ENCODE measurements at regions not wholly inside any gene's neighbourhood (a gene's known extent, or its start where the extent isn't known, plus 50 kb on each side); places are given as distances from the start of the nearest gene placed in this dataset.

GRCh38 chr3:194273743-194274310 is 77.3 kb downstream of the CPN2 start:
- Histone ChIP-seq H3K4me1 (ENCODE audit: control insufficient read depth in 1 of 2, insufficient read depth in 2 of 2, low read length in 2 of 2) (peaks cover 11 to 29% of the 10 kb centered on the region in 2 donors), H3K27me3 (ENCODE audit: control insufficient read depth in 1 of 2, insufficient read depth in 2 of 2, low read length in 2 of 2) (no peaks in the 10 kb centered on the region), H3K27ac (ENCODE audit: low read depth, low read length) (no peak overlapping the region), H3K9ac (ENCODE audit: low read depth in 1 of 2, low read length in 2 of 2) (no peak overlapping the region), H3K36me3 (ENCODE audit: control insufficient read depth in 1 of 2, insufficient read depth in 2 of 2, low read length in 2 of 2) (no peaks in the 10 kb centered on the region), H3K9me3 (ENCODE audit: control insufficient read depth in 1 of 2, low read length in 2 of 2) (no peaks in the 10 kb centered on the region), H3K4me3 (ENCODE audit: low read depth in 1 of 2, low read length in 2 of 2) (no peak overlapping the region)

GRCh38 chr3:194274424-194275085 is 76.6 kb downstream of the CPN2 start:
- Histone ChIP-seq H3K27ac (ENCODE audit: low read depth, low read length) (no peak overlapping the region), H3K4me3 (ENCODE audit: low read depth in 1 of 2, low read length in 2 of 2) (no peak overlapping the region), H3K27me3 (ENCODE audit: control insufficient read depth in 1 of 2, insufficient read depth in 2 of 2, low read length in 2 of 2) (no peaks in the 10 kb centered on the region), H3K36me3 (ENCODE audit: control insufficient read depth in 1 of 2, insufficient read depth in 2 of 2, low read length in 2 of 2) (no peaks in the 10 kb centered on the region), H3K9me3 (ENCODE audit: control insufficient read depth in 1 of 2, low read length in 2 of 2) (no peaks in the 10 kb centered on the region), H3K9ac (ENCODE audit: low read depth in 1 of 2, low read length in 2 of 2) (no peak overlapping the region), H3K4me1 (ENCODE audit: control insufficient read depth in 1 of 2, insufficient read depth in 2 of 2, low read length in 2 of 2) (peaks cover 11 to 22% of the 10 kb centered on the region in 2 donors)

GRCh38 chr3:194275291-194275690 is 75.8 kb downstream of the CPN2 start:
- Histone ChIP-seq H3K4me1 (ENCODE audit: control insufficient read depth in 1 of 2, insufficient read depth in 2 of 2, low read length in 2 of 2) (peaks cover 11 to 17% of the 10 kb centered on the region in 2 donors), H3K9me3 (ENCODE audit: control insufficient read depth in 1 of 2, low read length in 2 of 2) (no peaks in the 10 kb centered on the region), H3K27me3 (ENCODE audit: control insufficient read depth in 1 of 2, insufficient read depth in 2 of 2, low read length in 2 of 2) (no peaks in the 10 kb centered on the region), H3K4me3 (ENCODE audit: low read depth in 1 of 2, low read length in 2 of 2) (no peak overlapping the region), H3K36me3 (ENCODE audit: control insufficient read depth in 1 of 2, insufficient read depth in 2 of 2, low read length in 2 of 2) (no peaks in the 10 kb centered on the region), H3K9ac (ENCODE audit: low read depth in 1 of 2, low read length in 2 of 2) (no peak overlapping the region), H3K27ac (ENCODE audit: low read depth, low read length) (no peak overlapping the region)

GRCh38 chr3:194275721-194276120 is 75.4 kb downstream of the CPN2 start:
- H3K9ac ChIP-seq (ENCODE audit: low read depth in 1 of 2, low read length in 2 of 2), result no peak overlapping the region
- peaks cover 7 to 13% of the 10 kb centered on the region in 2 donors for H3K4me1 ChIP-seq (ENCODE audit: control insufficient read depth in 1 of 2, insufficient read depth in 2 of 2, low read length in 2 of 2)
- no peak overlapping the region for H3K27ac ChIP-seq (ENCODE audit: low read depth, low read length)
- H3K9me3 ChIP-seq (ENCODE audit: control insufficient read depth in 1 of 2, low read length in 2 of 2), result no peaks in the 10 kb centered on the region
- no peaks in the 10 kb centered on the region for H3K36me3 ChIP-seq (ENCODE audit: control insufficient read depth in 1 of 2, insufficient read depth in 2 of 2, low read length in 2 of 2)
- no peaks in the 10 kb centered on the region for H3K27me3 ChIP-seq (ENCODE audit: control insufficient read depth in 1 of 2, insufficient read depth in 2 of 2, low read length in 2 of 2)
- H3K4me3 ChIP-seq (ENCODE audit: low read depth in 1 of 2, low read length in 2 of 2), result no peak overlapping the region

- Histone ChIP-seq H3K36me3 (ENCODE audit: control insufficient read depth in 1 of 2, insufficient read depth in 2 of 2, low read length in 2 of 2) (no peaks in the 10 kb centered on the region), H3K9me3 (ENCODE audit: control insufficient read depth in 1 of 2, low read length in 2 of 2) (no peaks in the 10 kb centered on the region), H3K9ac (ENCODE audit: low read depth in 1 of 2, low read length in 2 of 2) (no peak overlapping the region), H3K27ac (ENCODE audit: low read depth, low read length) (no peak overlapping the region), H3K4me3 (ENCODE audit: low read depth in 1 of 2, low read length in 2 of 2) (no peak overlapping the region), H3K4me1 (ENCODE audit: control insufficient read depth in 1 of 2, insufficient read depth in 2 of 2, low read length in 2 of 2) (peaks cover 0 to 3% of the 10 kb centered on the region in 2 donors), H3K27me3 (ENCODE audit: control insufficient read depth in 1 of 2, insufficient read depth in 2 of 2, low read length in 2 of 2) (no peaks in the 10 kb centered on the region)
Observed at GRCh38 chr3:194276768-194277103, 74.4 kb downstream of the CPN2 start.

GRCh38 chr3:194277104-194277785 is 73.9 kb downstream of the CPN2 start:
- Histone ChIP-seq H3K9me3 (ENCODE audit: control insufficient read depth in 1 of 2, low read length in 2 of 2) (no peaks in the 10 kb centered on the region), H3K36me3 (ENCODE audit: control insufficient read depth in 1 of 2, insufficient read depth in 2 of 2, low read length in 2 of 2) (no peaks in the 10 kb centered on the region), H3K27me3 (ENCODE audit: control insufficient read depth in 1 of 2, insufficient read depth in 2 of 2, low read length in 2 of 2) (no peaks in the 10 kb centered on the region), H3K4me3 (ENCODE audit: low read depth in 1 of 2, low read length in 2 of 2) (no peak overlapping the region), H3K4me1 (ENCODE audit: control insufficient read depth in 1 of 2, insufficient read depth in 2 of 2, low read length in 2 of 2) (peaks cover 0 to 3% of the 10 kb centered on the region in 2 donors), H3K27ac (ENCODE audit: low read depth, low read length) (no peak overlapping the region), H3K9ac (ENCODE audit: low read depth in 1 of 2, low read length in 2 of 2) (no peak overlapping the region)

GRCh38 chr3:194277786-194278130 is 73.4 kb downstream of the CPN2 start:
- no peaks in the 10 kb centered on the region for H3K9me3 ChIP-seq (ENCODE audit: control insufficient read depth in 1 of 2, low read length in 2 of 2)
- no peak overlapping the region for H3K27ac ChIP-seq (ENCODE audit: low read depth, low read length)
- H3K27me3 ChIP-seq (ENCODE audit: control insufficient read depth in 1 of 2, insufficient read depth in 2 of 2, low read length in 2 of 2), result no peaks in the 10 kb centered on the region
- no peak overlapping the region for H3K9ac ChIP-seq (ENCODE audit: low read depth in 1 of 2, low read length in 2 of 2)
- peaks cover 0 to 7% of the 10 kb centered on the region in 2 donors for H3K4me1 ChIP-seq (ENCODE audit: control insufficient read depth in 1 of 2, insufficient read depth in 2 of 2, low read length in 2 of 2)
- H3K36me3 ChIP-seq (ENCODE audit: control insufficient read depth in 1 of 2, insufficient read depth in 2 of 2, low read length in 2 of 2), result no peaks in the 10 kb centered on the region
- H3K4me3 ChIP-seq (ENCODE audit: low read depth in 1 of 2, low read length in 2 of 2), result no peak overlapping the region

- H3K27me3 ChIP-seq (ENCODE audit: control insufficient read depth in 1 of 2, insufficient read depth in 2 of 2, low read length in 2 of 2), result no peaks in the 10 kb centered on the region
- H3K36me3 ChIP-seq (ENCODE audit: control insufficient read depth in 1 of 2, insufficient read depth in 2 of 2, low read length in 2 of 2), result no peaks in the 10 kb centered on the region
- H3K4me3 ChIP-seq (ENCODE audit: low read depth in 1 of 2, low read length in 2 of 2), result no peak overlapping the region
- H3K4me1 ChIP-seq (ENCODE audit: control insufficient read depth in 1 of 2, insufficient read depth in 2 of 2, low read length in 2 of 2), result peaks cover 0 to 9% of the 10 kb centered on the region in 2 donors
- no peak overlapping the region for H3K27ac ChIP-seq (ENCODE audit: low read depth, low read length)
- H3K9ac ChIP-seq (ENCODE audit: low read depth in 1 of 2, low read length in 2 of 2), result no peak overlapping the region
- H3K9me3 ChIP-seq (ENCODE audit: control insufficient read depth in 1 of 2, low read length in 2 of 2), result no peaks in the 10 kb centered on the region
Observed at GRCh38 chr3:194278186-194278845, 72.8 kb downstream of the CPN2 start.

- no peaks in the 10 kb centered on the region for H3K9me3 ChIP-seq (ENCODE audit: control insufficient read depth in 1 of 2, low read length in 2 of 2)
- H3K27me3 ChIP-seq (ENCODE audit: control insufficient read depth in 1 of 2, insufficient read depth in 2 of 2, low read length in 2 of 2), result no peaks in the 10 kb centered on the region
- H3K9ac ChIP-seq (ENCODE audit: low read depth in 1 of 2, low read length in 2 of 2), result no peak overlapping the region
- H3K36me3 ChIP-seq (ENCODE audit: control insufficient read depth in 1 of 2, insufficient read depth in 2 of 2, low read length in 2 of 2), result no peaks in the 10 kb centered on the region
- peaks cover 0 to 9% of the 10 kb centered on the region in 2 donors for H3K4me1 ChIP-seq (ENCODE audit: control insufficient read depth in 1 of 2, insufficient read depth in 2 of 2, low read length in 2 of 2)
- no peak overlapping the region for H3K27ac ChIP-seq (ENCODE audit: low read depth, low read length)
- H3K4me3 ChIP-seq (ENCODE audit: low read depth in 1 of 2, low read length in 2 of 2), result no peak overlapping the region
Observed at GRCh38 chr3:194279101-194279500, 72.0 kb downstream of the CPN2 start.

- Histone ChIP-seq H3K36me3 (ENCODE audit: control insufficient read depth in 1 of 2, insufficient read depth in 2 of 2, low read length in 2 of 2) (no peaks in the 10 kb centered on the region), H3K9ac (ENCODE audit: low read depth in 1 of 2, low read length in 2 of 2) (no peak overlapping the region), H3K27ac (ENCODE audit: low read depth, low read length) (no peak overlapping the region), H3K4me1 (ENCODE audit: control insufficient read depth in 1 of 2, insufficient read depth in 2 of 2, low read length in 2 of 2) (peaks cover 0 to 9% of the 10 kb centered on the region in 2 donors), H3K9me3 (ENCODE audit: control insufficient read depth in 1 of 2, low read length in 2 of 2) (no peaks in the 10 kb centered on the region), H3K27me3 (ENCODE audit: control insufficient read depth in 1 of 2, insufficient read depth in 2 of 2, low read length in 2 of 2) (no peaks in the 10 kb centered on the region), H3K4me3 (ENCODE audit: low read depth in 1 of 2, low read length in 2 of 2) (no peak overlapping the region)
Observed at GRCh38 chr3:194279701-194280360, 71.3 kb downstream of the CPN2 start.
